IMR-90 (cell line): ENCODE measurements at regions not wholly inside any gene's neighbourhood (a gene's known extent, or its start where the extent isn't known, plus 50 kb on each side); places are given as distances from the start of the nearest gene placed in this dataset.

Experiments used
- ATAC-seq: fragments of 200-7000 bp; cut with Tn5 transposase; 2 replicates; pipeline ENCODE4 v1.9.1; 2020; ENCODE audit warnings: low read depth, mild to moderate bottlenecking, moderate library complexity
- BruUV-seq: library from RNA; stranded (reverse); fragments of 400-500 nt; replicated peaks from 2 replicates; lab custom pipeline; 2021; lab: Mats Ljungman, UMichigan
- CTCF ChIA-PET: fragments of 300-600 bp; formaldehyde crosslinking; extraction: SDS; loops from one replicate; lab custom pipeline; 2021; ENCODE audit warnings: antibody characterized with exemption; lab: Yijun Ruan, JAX
- POLR2A ChIA-PET: fragments of 300-600 bp; sonication (Branson Sonifier 250); formaldehyde crosslinking; loops from one replicate; lab custom pipeline; 2022; ENCODE audit warnings: antibody characterized with exemption; ENCODE audit not compliant: unreplicated experiment; lab: Charles Lee
- DNase-seq: peaks from one replicate; pipeline ENCODE4 v3.0.0; 2013
- H2AFZ ChIP-seq: replicated peaks from 2 replicates; pipeline ENCODE3; 2013; ENCODE audit warnings: low read length, mild to moderate bottlenecking; ENCODE audit not compliant: poor library complexity
- H2AK5ac ChIP-seq: 2 replicates; pipeline ENCODE4 v1.6.1; 2013; ENCODE audit warnings: low read depth, low read length, inconsistent platforms
- H2AK9ac ChIP-seq: replicated peaks from 2 replicates; pipeline ENCODE3; 2013; ENCODE audit warnings: mild to moderate bottlenecking, low read depth, low read length, moderate library complexity; ENCODE audit not compliant: poor library complexity
- H2BK120ac ChIP-seq: 2 replicates; pipeline ENCODE4 v1.6.1; 2013; ENCODE audit warnings: low read depth, low read length, inconsistent platforms
- H2BK15ac ChIP-seq: 3 replicates; pipeline ENCODE4 v1.6.1; 2013; ENCODE audit warnings: low read depth, low read length, inconsistent platforms
- H2BK20ac ChIP-seq: 2 replicates; pipeline ENCODE4 v1.6.1; 2013; ENCODE audit warnings: low read depth, mild to moderate bottlenecking, inconsistent platforms, low read length, moderate library complexity
- H2BK5ac ChIP-seq: 2 replicates; pipeline ENCODE4 v1.6.1; 2013; ENCODE audit warnings: mild to moderate bottlenecking, low read depth, low read length, inconsistent platforms; ENCODE audit not compliant: poor library complexity, severe bottlenecking
- H3K14ac ChIP-seq: replicated peaks from 2 replicates; pipeline ENCODE4 v1.6.1; 2013; ENCODE audit warnings: low read depth, low read length, inconsistent platforms
- H3K18ac ChIP-seq: 2 replicates; pipeline ENCODE4 v1.6.1; 2013; ENCODE audit warnings: low read depth, low read length, control low read depth
- H3K23ac ChIP-seq: 2 replicates; pipeline ENCODE4 v1.6.1; 2013; ENCODE audit warnings: low read depth, low read length, inconsistent platforms
- H3K27ac ChIP-seq: 2 replicates; pipeline ENCODE4 v1.5.1; 2013; ENCODE audit warnings: mild to moderate bottlenecking, control low read depth, low read length; ENCODE audit not compliant: insufficient read depth
- H3K27me3 ChIP-seq: 2 replicates; pipeline ENCODE4 v1.6.1; 2013; ENCODE audit warnings: low read length; ENCODE audit not compliant: control insufficient read depth, insufficient read depth
- H3K36me3 ChIP-seq: 2 replicates; pipeline ENCODE4 v1.6.1; 2013; ENCODE audit warnings: low read length, mixed read lengths; ENCODE audit not compliant: control insufficient read depth, insufficient read depth
- H3K4ac ChIP-seq: 2 replicates; pipeline ENCODE4 v1.6.1; 2013; ENCODE audit warnings: low read depth, low read length, inconsistent platforms
- H3K4me1 ChIP-seq: 2 replicates; pipeline ENCODE4 v1.6.1; 2013; ENCODE audit warnings: low read length, mixed read lengths; ENCODE audit not compliant: control insufficient read depth, insufficient read depth
- H3K4me2 ChIP-seq: 2 replicates; pipeline ENCODE4 v1.6.1; 2013; ENCODE audit warnings: low read depth, mild to moderate bottlenecking, control low read depth, low read length, moderate library complexity
- H3K4me3 ChIP-seq: 2 replicates; pipeline ENCODE4 v1.5.1; 2013; ENCODE audit warnings: low read depth, mild to moderate bottlenecking, control low read depth, low read length, moderate library complexity; ENCODE audit not compliant: insufficient read depth
- H3K56ac ChIP-seq: 2 replicates; pipeline ENCODE4 v1.6.1; 2013; ENCODE audit warnings: low read length, inconsistent platforms; ENCODE audit not compliant: insufficient read depth; ENCODE audit errors: extremely low read depth
- H3K79me1 ChIP-seq, 2 experiments: 2 replicates each; pipeline ENCODE4 v1.6.1; 2013; ENCODE audit warnings: low read length in 2 of 2, inconsistent platforms in 1 of 2, low read depth in 1 of 2
- H3K9ac ChIP-seq: 2 replicates; pipeline ENCODE4 v1.6.1; 2013; ENCODE audit warnings: low read depth, low read length, control low read depth
- H3K9me1 ChIP-seq: 2 replicates; pipeline ENCODE4 v1.6.1; 2013; ENCODE audit warnings: low read length, inconsistent platforms; ENCODE audit not compliant: insufficient read depth
- H3K9me3 ChIP-seq: 2 replicates; pipeline ENCODE4 v1.6.1; 2013; ENCODE audit warnings: low read length; ENCODE audit not compliant: control insufficient read depth, insufficient read depth
- H4K20me1 ChIP-seq: 2 replicates; pipeline ENCODE4 v1.6.1; 2013; ENCODE audit warnings: low read length, inconsistent platforms; ENCODE audit not compliant: insufficient read depth
- H4K5ac ChIP-seq: 2 replicates; pipeline ENCODE4 v1.6.1; 2013; ENCODE audit warnings: mild to moderate bottlenecking, low read depth, low read length, control low read depth
- H4K8ac ChIP-seq, 2 experiments: 2 replicates each; pipeline ENCODE4 v1.6.1; 2013; ENCODE audit warnings: low read depth in 2 of 2, low read length in 2 of 2, control low read depth in 1 of 2, inconsistent platforms in 1 of 2
- H4K91ac ChIP-seq: 2 replicates; pipeline ENCODE4 v1.6.1; 2013; ENCODE audit warnings: low read depth, low read length, inconsistent platforms; ENCODE audit not compliant: insufficient read depth
- CEBPB ChIP-seq: IDR thresholded peaks from 2 replicates; pipeline ENCODE4 v1.6.1; 2012; ENCODE audit warnings: low read depth, low read length, improper control_type of control experiment
- CTCF ChIP-seq: conservative IDR thresholded peaks from 2 replicates; pipeline ENCODE4 v1.5.1; 2012; ENCODE audit warnings: mild to moderate bottlenecking, low read depth, low read length, improper control_type of control experiment
- FOS ChIP-seq: fragments of 150-350 bp; IDR thresholded peaks from 2 replicates; pipeline ENCODE4 v1.6.1; 2016; ENCODE audit warnings: low read depth, low read length
- MAFK ChIP-seq: IDR thresholded peaks from 2 replicates; pipeline ENCODE4 v1.6.1; 2012; ENCODE audit warnings: low read depth, low read length, improper control_type of control experiment
- MAZ ChIP-seq: IDR thresholded peaks from 2 replicates; pipeline ENCODE4 v1.6.1; 2012; ENCODE audit warnings: low read depth, mild to moderate bottlenecking, low read length, improper control_type of control experiment, moderate library complexity, borderline replicate concordance
- POLR2A ChIP-seq: IDR thresholded peaks from 2 replicates; pipeline ENCODE4 v1.6.1; 2012; ENCODE audit warnings: mild to moderate bottlenecking, low read depth, low read length
- RFX5 ChIP-seq: IDR thresholded peaks from 2 replicates; pipeline ENCODE4 v1.8.0; 2012; ENCODE audit warnings: low read depth, mild to moderate bottlenecking, low read length, moderate library complexity
- SMC3 ChIP-seq: fragments of 150-350 bp; IDR thresholded peaks from 2 replicates; pipeline ENCODE4 v1.6.1; 2016; ENCODE audit warnings: low read depth, mild to moderate bottlenecking, antibody characterized with exemption, low read length, moderate library complexity
- WGBS, 2 experiments: methylation state at CpG; one replicate each; pipeline versions ENCODE4 v1.1.5 to v1.1.7; 2013; ENCODE audit warnings: missing lambda C conversion rate in 2 of 2; ENCODE audit not compliant: insufficient read length in 1 of 2; ENCODE audit errors: extremely low coverage in 2 of 2; 5-methylcytosine and 5-hydroxymethylcytosine counted together
- dilution Hi-C: fragments of 300-500 bp; cut with HindIII; formaldehyde crosslinking; loops from one replicate; pipeline ENCODE4 v1.14.3; 2018; ENCODE audit warnings: low sequenced_read_pairs; ENCODE audit not compliant: unreplicated experiment
- in situ Hi-C: fragments of 300-500 bp; cut with MboI; formaldehyde crosslinking; loops from 3 replicates; pipeline ENCODE4 v1.14.3; 2019; ENCODE audit warnings: low sequenced_read_pairs, inconsistent platforms, mixed read lengths
- intact Hi-C: fragments of 100-400 bp; cut with micrococcal nuclease; formaldehyde crosslinking; loops from 2 replicates; pipeline ENCODE4 v1.10.0; 2022

GRCh38 chr12:114046236-114046998 lies 80.3 kb upstream of the RBM19 start:
- CTCF ChIA-PET = no interaction called here
- Histone ChIP-seq H3K9ac (no peak overlapping the region), H2AK9ac (no peak overlapping the region), H4K5ac (no peak overlapping the region), H3K4ac (no peak overlapping the region), H4K20me1 (no peaks in the 10 kb centered on the region), H2BK20ac (no peak overlapping the region), H3K4me1 (no peaks in the 10 kb centered on the region), H3K14ac (no peak overlapping the region), H2BK120ac (no peak overlapping the region), H4K91ac (no peak overlapping the region), H3K4me3 (no peak overlapping the region), H3K56ac (no peak overlapping the region), H2BK15ac (no peak overlapping the region), H3K27me3 (peaks cover 2% of the 10 kb centered on the region), H3K79me1 (no peaks in the 10 kb centered on the region), H2AK5ac (no peak overlapping the region), H3K18ac (no peak overlapping the region), H3K27ac (no peak overlapping the region), H3K23ac (no peak overlapping the region), H3K9me3 (no peaks in the 10 kb centered on the region), H2AFZ (no peak overlapping the region), H2BK5ac (no peak overlapping the region), H3K9me1 (no peaks in the 10 kb centered on the region), H3K36me3 (no peaks in the 10 kb centered on the region), H3K4me2 (no peak overlapping the region), H4K8ac (no peak overlapping the region)
- no TSS peak for BruUV-seq
- WGBS, 2 experiments = no CpG with 5 or more reads among the region's 6 CpGs
- DNase-seq (no peak), ATAC-seq (no peak)
- in situ Hi-C loops = no loop called here
- dilution Hi-C loops = no loop called here
- intact Hi-C loops = no loop called here
- POLR2A ChIA-PET = no interaction called here
- no peak for TF ChIP-seq CEBPB
- TF ChIP-seq POLR2A = no peak
- TF ChIP-seq SMC3 = no peak
- no peak for TF ChIP-seq MAZ
- TF ChIP-seq MAFK = no peak
- no peak for TF ChIP-seq CTCF
- no peak for TF ChIP-seq RFX5
- TF ChIP-seq FOS = no peak
